Nephron (organoid): ENCODE measurements at regions not wholly inside any gene's neighbourhood (a gene's known extent, or its start where the extent isn't known, plus 50 kb on each side); places are given as distances from the start of the nearest gene placed in this dataset.

Experiments used
- H3K27ac Mint-ChIP-seq, 3 experiments: 2 replicates each; pipeline ENCODE4 v1.8.0; 2020; ENCODE audit warnings: mixed read lengths in 3 of 3, mild to moderate bottlenecking in 2 of 3, moderate library complexity in 1 of 3
- H3K27me3 Mint-ChIP-seq: 2 replicates; pipeline ENCODE4 v1.8.0; 2021; ENCODE audit warnings: low read depth, mild to moderate bottlenecking, moderate library complexity, mixed read lengths
- H3K36me3 Mint-ChIP-seq: 2 replicates; pipeline ENCODE4 v1.8.0; 2020; ENCODE audit warnings: low read depth, mixed read lengths
- H3K4me1 Mint-ChIP-seq: 2 replicates; pipeline ENCODE4 v1.8.0; 2020; ENCODE audit warnings: mixed read lengths
- H3K4me3 Mint-ChIP-seq, 3 experiments: 2 replicates each; pipeline ENCODE4 v1.8.0; 2020; ENCODE audit warnings: mild to moderate bottlenecking in 3 of 3, mixed read lengths in 3 of 3, moderate library complexity in 2 of 3
- H3K9me3 Mint-ChIP-seq: 2 replicates; pipeline ENCODE4 v1.8.0; 2020; ENCODE audit warnings: mixed read lengths
- TF ChIP-seq, protein P1 (sequence below), 3 experiments: fragments of 200-600 bp; sonication (generic); IDR thresholded peaks; one replicate each; pipeline ENCODE4 v1.5.0; 2021; ENCODE audit warnings: antibody characterized with exemption in 3 of 3; ENCODE audit not compliant: unreplicated experiment in 3 of 3

DNA sequence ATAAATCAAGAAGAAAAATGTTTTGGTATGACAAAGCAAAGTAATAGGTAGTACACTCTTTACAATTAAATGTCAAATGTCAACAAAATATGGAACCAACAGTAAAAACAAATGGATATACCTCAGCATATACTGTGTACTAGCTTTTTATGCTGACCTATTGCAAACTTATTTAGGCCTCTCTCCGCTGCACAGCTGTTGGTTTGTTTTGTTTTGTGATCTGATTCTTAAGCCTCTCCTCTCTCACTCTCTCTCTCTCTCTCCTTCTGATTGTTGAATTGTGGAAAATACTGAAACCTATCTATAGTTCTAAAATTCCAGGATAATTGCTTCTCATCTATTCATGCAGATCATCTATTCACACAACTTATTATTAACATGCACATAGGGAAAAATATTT is 154.9 kb upstream of the ARHGAP28 start:
- H3K4me1 Mint-ChIP-seq: peaks cover 9% of the 10 kb centered on the region
- peak overlapping the region in 1 of 3 experiments; percentile 4 for H3K27ac Mint-ChIP-seq
- H3K36me3 Mint-ChIP-seq: no peaks in the 10 kb centered on the region
- no peak overlapping the region for H3K4me3 Mint-ChIP-seq
- TF ChIP-seq, protein P1, sequence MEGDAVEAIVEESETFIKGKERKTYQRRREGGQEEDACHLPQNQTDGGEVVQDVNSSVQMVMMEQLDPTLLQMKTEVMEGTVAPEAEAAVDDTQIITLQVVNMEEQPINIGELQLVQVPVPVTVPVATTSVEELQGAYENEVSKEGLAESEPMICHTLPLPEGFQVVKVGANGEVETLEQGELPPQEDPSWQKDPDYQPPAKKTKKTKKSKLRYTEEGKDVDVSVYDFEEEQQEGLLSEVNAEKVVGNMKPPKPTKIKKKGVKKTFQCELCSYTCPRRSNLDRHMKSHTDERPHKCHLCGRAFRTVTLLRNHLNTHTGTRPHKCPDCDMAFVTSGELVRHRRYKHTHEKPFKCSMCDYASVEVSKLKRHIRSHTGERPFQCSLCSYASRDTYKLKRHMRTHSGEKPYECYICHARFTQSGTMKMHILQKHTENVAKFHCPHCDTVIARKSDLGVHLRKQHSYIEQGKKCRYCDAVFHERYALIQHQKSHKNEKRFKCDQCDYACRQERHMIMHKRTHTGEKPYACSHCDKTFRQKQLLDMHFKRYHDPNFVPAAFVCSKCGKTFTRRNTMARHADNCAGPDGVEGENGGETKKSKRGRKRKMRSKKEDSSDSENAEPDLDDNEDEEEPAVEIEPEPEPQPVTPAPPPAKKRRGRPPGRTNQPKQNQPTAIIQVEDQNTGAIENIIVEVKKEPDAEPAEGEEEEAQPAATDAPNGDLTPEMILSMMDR (IDR thresholded peaks at IDR 0.05; ENCODE audit: unreplicated experiment in 3 of 3): no peak
- H3K27me3 Mint-ChIP-seq: no peaks in the 10 kb centered on the region
- no peaks in the 10 kb centered on the region for H3K9me3 Mint-ChIP-seq

DNA sequence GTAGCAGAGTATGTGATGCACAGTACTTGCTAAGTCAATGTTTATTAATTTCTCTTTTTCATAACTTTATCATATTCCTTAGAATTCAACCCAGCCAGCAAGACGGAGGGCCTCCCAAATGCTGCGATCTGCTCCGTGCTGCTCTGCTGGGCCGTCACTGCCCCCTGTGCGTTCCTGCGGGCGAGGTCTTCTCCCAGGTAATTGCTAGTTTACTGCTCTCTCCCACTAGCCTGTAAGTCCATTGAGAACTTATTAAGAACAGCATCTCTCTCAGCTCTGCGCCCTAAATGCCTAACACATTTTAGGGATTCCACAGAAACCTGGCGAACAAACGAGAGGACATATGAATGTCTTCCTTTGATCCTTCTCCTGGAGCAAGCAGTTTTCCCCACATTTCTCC is 153.6 kb upstream of the ARHGAP28 start:
- H3K9me3 Mint-ChIP-seq: no peaks in the 10 kb centered on the region
- TF ChIP-seq, protein P1 (IDR thresholded peaks at IDR 0.05; ENCODE audit: unreplicated experiment in 3 of 3): no peak
- peaks cover 16% of the 10 kb centered on the region for H3K4me1 Mint-ChIP-seq
- no peak overlapping the region for H3K27ac Mint-ChIP-seq
- H3K4me3 Mint-ChIP-seq: no peak overlapping the region
- H3K36me3 Mint-ChIP-seq: no peaks in the 10 kb centered on the region
- no peaks in the 10 kb centered on the region for H3K27me3 Mint-ChIP-seq

GRCh38 chr18:6576718-6577375 is 152.7 kb upstream of the ARHGAP28 start:
- H3K27me3 Mint-ChIP-seq: no peaks in the 10 kb centered on the region
- H3K9me3 Mint-ChIP-seq: peaks cover 2% of the 10 kb centered on the region
- no peaks in the 10 kb centered on the region for H3K36me3 Mint-ChIP-seq
- no peak overlapping the region for H3K4me3 Mint-ChIP-seq
- TF ChIP-seq, protein P1 (IDR thresholded peaks at IDR 0.05; ENCODE audit: unreplicated experiment in 3 of 3): no peak
- peaks cover 16% of the 10 kb centered on the region for H3K4me1 Mint-ChIP-seq
- no peak overlapping the region for H3K27ac Mint-ChIP-seq

DNA sequence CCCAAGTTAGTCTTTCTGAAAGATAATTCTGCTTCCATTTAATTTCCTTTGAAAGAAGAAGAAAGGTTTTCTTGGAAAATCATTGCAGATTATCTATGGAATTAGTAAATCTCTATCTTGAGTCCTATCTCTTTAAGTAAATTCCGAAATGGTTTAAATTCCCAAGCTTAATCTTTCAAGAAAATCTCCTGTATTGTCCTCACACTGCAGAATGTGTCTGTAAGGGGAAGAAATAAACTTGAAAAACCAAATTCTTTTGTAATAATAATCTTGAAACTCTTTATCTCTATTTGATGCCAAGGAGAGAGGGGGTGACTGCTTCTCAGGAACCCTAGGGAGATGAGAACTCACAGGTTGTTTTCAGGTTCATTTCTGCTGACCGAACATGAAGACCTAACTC is 150.8 kb upstream of the ARHGAP28 start:
- TF ChIP-seq, protein P1 (IDR thresholded peaks at IDR 0.05; ENCODE audit: unreplicated experiment in 3 of 3): no peak
- Mint-ChIP-seq H3K36me3 (no peaks in the 10 kb centered on the region), H3K27ac (no peak overlapping the region), H3K27me3 (peaks cover 6% of the 10 kb centered on the region), H3K4me1 (peaks cover 16% of the 10 kb centered on the region), H3K4me3 (no peak overlapping the region), H3K9me3 (peaks cover 11% of the 10 kb centered on the region)

GRCh38 chr18:6579486-6579885 is 150.0 kb upstream of the ARHGAP28 start:
- peak overlapping the region in 1 of 3 experiments; percentile 76 for H3K27ac Mint-ChIP-seq

More at GRCh38 chr18:6579486-6579885, 150.0 kb upstream of the ARHGAP28 start:
- peaks cover 19% of the 10 kb centered on the region for H3K9me3 Mint-ChIP-seq
- peaks cover 15% of the 10 kb centered on the region for H3K4me1 Mint-ChIP-seq
- H3K27me3 Mint-ChIP-seq: peaks cover 6% of the 10 kb centered on the region
- peaks cover 4% of the 10 kb centered on the region for H3K36me3 Mint-ChIP-seq
- H3K4me3 Mint-ChIP-seq: no peak overlapping the region
- TF ChIP-seq, protein P1 (IDR thresholded peaks at IDR 0.05; ENCODE audit: unreplicated experiment in 3 of 3): no peak
